Astrocyte (in vitro differentiated cells and primary cell): ENCODE measurements at regions not wholly inside any gene's neighbourhood (a gene's known extent, or its start where the extent isn't known, plus 50 kb on each side); places are given as distances from the start of the nearest gene placed in this dataset.

Source experiments
- DNase-seq: peaks from one replicate; pipeline ENCODE4 v3.0.0-alpha.2; 2010; ENCODE audit warnings: low read depth
- FAIRE-seq: peaks from 2 replicates; lab custom pipeline; 2011; peaks lifted over from hg19 to GRCh38; lab: Jason Lieb, UNC
- H2AFZ ChIP-seq: 2 replicates; pipeline ENCODE4 v1.6.0; 2012; ENCODE audit warnings: low read depth, low read length, inconsistent platforms
- H3K27ac ChIP-seq: 2 replicates; pipeline ENCODE4 v1.5.1; 2011; ENCODE audit warnings: low read depth, low read length, inconsistent platforms
- H3K27me3 ChIP-seq: 2 replicates; pipeline ENCODE4 v1.6.0; 2011; ENCODE audit warnings: low read length, inconsistent platforms; ENCODE audit not compliant: insufficient read depth
- H3K36me3 ChIP-seq: 2 replicates; pipeline ENCODE4 v1.5.1; 2011; ENCODE audit warnings: low read length, inconsistent platforms; ENCODE audit not compliant: insufficient read depth
- H3K4me1 ChIP-seq: 2 replicates; pipeline ENCODE4 v1.5.1; 2011; ENCODE audit warnings: low read length, inconsistent platforms; ENCODE audit not compliant: insufficient read depth
- H3K4me2 ChIP-seq: 2 replicates; pipeline ENCODE4 v1.6.0; 2012; ENCODE audit warnings: low read length, inconsistent platforms
- H3K4me3 ChIP-seq: 2 replicates; pipeline ENCODE4 v1.5.1; 2011; ENCODE audit warnings: low read depth, mild to moderate bottlenecking, low read length, inconsistent platforms; ENCODE audit not compliant: insufficient read depth
- H3K79me2 ChIP-seq: 2 replicates; pipeline ENCODE4 v1.6.0; 2012; ENCODE audit warnings: mild to moderate bottlenecking, low read length, inconsistent platforms; ENCODE audit not compliant: insufficient read depth
- H3K9ac ChIP-seq: 2 replicates; pipeline ENCODE4 v1.6.0; 2012; ENCODE audit warnings: mild to moderate bottlenecking, low read length, inconsistent platforms
- H3K9me3 ChIP-seq: 2 replicates; pipeline ENCODE4 v1.5.1; 2012; ENCODE audit warnings: low read depth, mild to moderate bottlenecking, low read length, inconsistent platforms; ENCODE audit not compliant: insufficient read depth
- H4K20me1 ChIP-seq: 2 replicates; pipeline ENCODE4 v1.6.0; 2012; ENCODE audit warnings: low read length, inconsistent platforms; ENCODE audit not compliant: insufficient read depth
- H3K27ac Mint-ChIP-seq: one replicate; pipeline ENCODE4 v1.8.0; 2021; ENCODE audit warnings: mild to moderate bottlenecking, mixed read lengths; ENCODE audit not compliant: unreplicated experiment
- H3K27me3 Mint-ChIP-seq: one replicate; pipeline ENCODE4 v1.8.0; 2021; ENCODE audit warnings: low read depth, mixed read lengths; ENCODE audit not compliant: unreplicated experiment
- H3K36me3 Mint-ChIP-seq: one replicate; pipeline ENCODE4 v1.8.0; 2021; ENCODE audit warnings: low read depth, mixed read lengths; ENCODE audit not compliant: unreplicated experiment
- H3K4me1 Mint-ChIP-seq: one replicate; pipeline ENCODE4 v1.8.0; 2021; ENCODE audit warnings: low read depth, mixed read lengths; ENCODE audit not compliant: unreplicated experiment
- H3K4me3 Mint-ChIP-seq: one replicate; pipeline ENCODE4 v1.8.0; 2021; ENCODE audit warnings: mild to moderate bottlenecking, moderate library complexity, mixed read lengths; ENCODE audit not compliant: unreplicated experiment
- H3K9me3 Mint-ChIP-seq: one replicate; pipeline ENCODE4 v1.8.0; 2021; ENCODE audit warnings: mild to moderate bottlenecking, mixed read lengths; ENCODE audit not compliant: unreplicated experiment
- EZH2 ChIP-seq: IDR thresholded peaks from 2 replicates; pipeline ENCODE4 v1.6.1; 2012; ENCODE audit warnings: mild to moderate bottlenecking, low read length, inconsistent platforms; ENCODE audit not compliant: insufficient read depth
- TF ChIP-seq, protein P1 (sequence below): IDR thresholded peaks from 2 replicates; pipeline ENCODE4 v1.5.1; 2011; ENCODE audit warnings: low read depth, mild to moderate bottlenecking, inconsistent platforms, low read length, moderate library complexity; ENCODE audit not compliant: insufficient read depth

DNA sequence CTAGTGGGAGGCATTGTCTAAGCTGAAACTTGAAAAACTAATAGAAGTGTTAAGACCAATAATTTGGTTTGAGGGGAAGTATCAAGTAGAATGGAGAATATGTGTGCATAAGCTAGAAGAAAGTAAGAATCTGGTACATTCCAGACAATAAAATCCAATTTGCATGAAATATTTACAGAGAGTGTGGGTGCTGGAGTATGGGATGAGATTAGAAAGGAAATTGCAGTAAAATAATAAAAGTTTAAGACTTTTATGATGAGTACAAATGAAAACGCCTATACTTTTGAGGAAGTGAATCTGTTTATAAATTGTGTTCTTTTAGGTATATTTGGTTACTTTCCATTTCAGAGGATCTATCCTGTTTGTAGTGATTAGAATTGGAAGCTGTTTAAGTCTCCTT lies 165.4 kb upstream of the TNC start:
- Histone ChIP-seq H4K20me1 (no peaks in the 10 kb centered on the region), H3K79me2 (no peaks in the 10 kb centered on the region), H3K36me3 (no peaks in the 10 kb centered on the region), H3K4me3 (no peak overlapping the region), H3K27me3 (no peaks in the 10 kb centered on the region), H3K9me3 (no peaks in the 10 kb centered on the region), H3K4me2 (no peak overlapping the region), H3K4me1 (no peaks in the 10 kb centered on the region), H2AFZ (no peak overlapping the region), H3K27ac (no peak overlapping the region), H3K9ac (no peak overlapping the region)
- TF ChIP-seq, protein P1, sequence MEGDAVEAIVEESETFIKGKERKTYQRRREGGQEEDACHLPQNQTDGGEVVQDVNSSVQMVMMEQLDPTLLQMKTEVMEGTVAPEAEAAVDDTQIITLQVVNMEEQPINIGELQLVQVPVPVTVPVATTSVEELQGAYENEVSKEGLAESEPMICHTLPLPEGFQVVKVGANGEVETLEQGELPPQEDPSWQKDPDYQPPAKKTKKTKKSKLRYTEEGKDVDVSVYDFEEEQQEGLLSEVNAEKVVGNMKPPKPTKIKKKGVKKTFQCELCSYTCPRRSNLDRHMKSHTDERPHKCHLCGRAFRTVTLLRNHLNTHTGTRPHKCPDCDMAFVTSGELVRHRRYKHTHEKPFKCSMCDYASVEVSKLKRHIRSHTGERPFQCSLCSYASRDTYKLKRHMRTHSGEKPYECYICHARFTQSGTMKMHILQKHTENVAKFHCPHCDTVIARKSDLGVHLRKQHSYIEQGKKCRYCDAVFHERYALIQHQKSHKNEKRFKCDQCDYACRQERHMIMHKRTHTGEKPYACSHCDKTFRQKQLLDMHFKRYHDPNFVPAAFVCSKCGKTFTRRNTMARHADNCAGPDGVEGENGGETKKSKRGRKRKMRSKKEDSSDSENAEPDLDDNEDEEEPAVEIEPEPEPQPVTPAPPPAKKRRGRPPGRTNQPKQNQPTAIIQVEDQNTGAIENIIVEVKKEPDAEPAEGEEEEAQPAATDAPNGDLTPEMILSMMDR = no peak
- no peak for TF ChIP-seq EZH2
- no peak overlapping the region for H3K4me3 Mint-ChIP-seq
- no peak overlapping the region for H3K27ac Mint-ChIP-seq
- FAIRE-seq = no peak
- no peaks in the 10 kb centered on the region for H3K36me3 Mint-ChIP-seq
- no peaks in the 10 kb centered on the region for H3K9me3 Mint-ChIP-seq
- peaks cover 2% of the 10 kb centered on the region for H3K27me3 Mint-ChIP-seq
- DNase-seq = no peak
- peaks cover 5% of the 10 kb centered on the region for H3K4me1 Mint-ChIP-seq

- H2AFZ ChIP-seq = no peak overlapping the region
- H3K4me1 Mint-ChIP-seq = peaks cover 12% of the 10 kb centered on the region
- TF ChIP-seq EZH2 = no peak
- TF ChIP-seq, protein P1 = no peak
- no peak overlapping the region for H3K4me3 Mint-ChIP-seq
- H3K27ac ChIP-seq = no peak overlapping the region
- H3K79me2 ChIP-seq = no peaks in the 10 kb centered on the region
- FAIRE-seq = no peak
- no peaks in the 10 kb centered on the region for H3K36me3 Mint-ChIP-seq
- H3K27me3 Mint-ChIP-seq = peaks cover 2% of the 10 kb centered on the region
- no peaks in the 10 kb centered on the region for H4K20me1 ChIP-seq
- H3K9me3 ChIP-seq = no peaks in the 10 kb centered on the region
- H3K27ac Mint-ChIP-seq = no peak overlapping the region
- H3K27me3 ChIP-seq = no peaks in the 10 kb centered on the region
- no peaks in the 10 kb centered on the region for H3K4me1 ChIP-seq
- no peak overlapping the region for H3K4me3 ChIP-seq
- no peaks in the 10 kb centered on the region for H3K9me3 Mint-ChIP-seq
- no peak overlapping the region for H3K9ac ChIP-seq
- DNase-seq = no peak
- no peak overlapping the region for H3K4me2 ChIP-seq
- H3K36me3 ChIP-seq = no peaks in the 10 kb centered on the region
Measured at GRCh38 chr9:115285836-115286235, 167.9 kb upstream of the TNC start.

- H3K27ac Mint-ChIP-seq = no peak overlapping the region
- H3K27me3 ChIP-seq = no peaks in the 10 kb centered on the region
- peaks cover 2% of the 10 kb centered on the region for H3K27me3 Mint-ChIP-seq
- no peak overlapping the region for H3K4me3 Mint-ChIP-seq
- H3K4me1 Mint-ChIP-seq = peaks cover 17% of the 10 kb centered on the region
- H3K36me3 ChIP-seq = no peaks in the 10 kb centered on the region
- no peak overlapping the region for H2AFZ ChIP-seq
- TF ChIP-seq EZH2 = no peak
- TF ChIP-seq, protein P1 = no peak
- H4K20me1 ChIP-seq = no peaks in the 10 kb centered on the region
- no peak overlapping the region for H3K27ac ChIP-seq
- H3K4me3 ChIP-seq = no peak overlapping the region
- DNase-seq = no peak
- H3K4me2 ChIP-seq = no peak overlapping the region
- H3K79me2 ChIP-seq = no peaks in the 10 kb centered on the region
- H3K4me1 ChIP-seq = no peaks in the 10 kb centered on the region
- no peaks in the 10 kb centered on the region for H3K36me3 Mint-ChIP-seq
- H3K9me3 ChIP-seq = no peaks in the 10 kb centered on the region
- H3K9me3 Mint-ChIP-seq = no peaks in the 10 kb centered on the region
- no peak overlapping the region for H3K9ac ChIP-seq
- no peak for FAIRE-seq
Measured at GRCh38 chr9:115286411-115286810, 168.5 kb upstream of the TNC start.
